RWPE2 (cell line): ENCODE measurements at regions not wholly inside any gene's neighbourhood (a gene's known extent, or its start where the extent isn't known, plus 50 kb on each side); places are given as distances from the start of the nearest gene placed in this dataset.

Experiments used
- ATAC-seq: fragments of 200-7000 bp; cut with Tn5 transposase; 3 replicates; pipeline ENCODE4 v1.9.1; 2021; ENCODE audit warnings: low read depth
- DNase-seq: peaks from one replicate; pipeline ENCODE4 v3.0.0-alpha.2; 2020; ENCODE audit warnings: low spot score
- H3K27ac ChIP-seq: fragments of 450-650 bp; 2 replicates; pipeline ENCODE4 v1.5.1; 2017; ENCODE audit warnings: mild to moderate bottlenecking; ENCODE audit not compliant: poor library complexity, severe bottlenecking
- H3K27me3 ChIP-seq: fragments of 250-450 bp; sonication (Bioruptor Pico); 2 replicates; pipeline ENCODE4 v1.5.1; 2021; ENCODE audit warnings: mild to moderate bottlenecking, moderate library complexity; ENCODE audit not compliant: insufficient read depth, poor library complexity, severe bottlenecking
- H3K36me3 ChIP-seq: fragments of 250-450 bp; sonication (Bioruptor Pico); 2 replicates; pipeline ENCODE4 v1.5.1; 2020; ENCODE audit warnings: low read depth, mild to moderate bottlenecking, moderate library complexity
- H3K4me1 ChIP-seq: fragments of 250-450 bp; sonication (Bioruptor Pico); 2 replicates; pipeline ENCODE4 v1.5.1; 2021; ENCODE audit warnings: mild to moderate bottlenecking, moderate library complexity; ENCODE audit not compliant: insufficient read depth, poor library complexity, severe bottlenecking
- H3K4me3 ChIP-seq: fragments of 250-450 bp; sonication (Bioruptor Pico); 2 replicates; pipeline ENCODE4 v1.5.1; 2021; ENCODE audit warnings: mild to moderate bottlenecking, moderate library complexity; ENCODE audit not compliant: severe bottlenecking
- H3K9me3 ChIP-seq: fragments of 250-450 bp; sonication (Bioruptor Pico); 2 replicates; pipeline ENCODE4 v1.5.1; 2021; ENCODE audit warnings: mild to moderate bottlenecking, moderate library complexity; ENCODE audit not compliant: severe bottlenecking
- TF ChIP-seq, protein P1 (sequence below): fragments of 450-650 bp; IDR thresholded peaks from one replicate; pipeline ENCODE4 v1.5.1; 2017; ENCODE audit warnings: mild to moderate bottlenecking, moderate library complexity; ENCODE audit not compliant: poor library complexity, severe bottlenecking

DNA sequence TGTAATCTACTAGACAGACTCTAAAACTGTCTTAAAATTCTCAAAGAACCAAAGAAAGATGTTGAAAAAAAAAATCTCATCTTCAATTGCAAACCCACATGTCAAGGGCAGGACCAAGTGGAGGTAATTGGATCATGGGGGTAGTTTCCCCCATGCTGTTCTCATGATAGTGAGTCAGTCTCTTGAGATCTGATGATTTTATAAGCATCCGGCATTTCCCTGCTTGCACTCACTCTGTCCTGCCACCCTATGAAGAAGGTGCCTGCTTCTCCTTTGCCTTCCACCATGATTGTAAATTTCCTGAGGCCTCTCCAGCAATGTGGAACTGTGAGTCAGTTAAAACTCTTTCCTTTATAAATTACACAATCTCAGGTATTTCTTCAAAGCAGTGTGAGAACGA lies 257.0 kb downstream of the HHIPL2 start:
- Histone ChIP-seq H3K36me3 (no peaks in the 10 kb centered on the region), H3K4me3 (no peak overlapping the region), H3K9me3 (no peaks in the 10 kb centered on the region), H3K27ac (no peak overlapping the region), H3K27me3 (no peaks in the 10 kb centered on the region), H3K4me1 (peaks cover 6% of the 10 kb centered on the region)
- DNase-seq (no peak), ATAC-seq (no peak)
- TF ChIP-seq, protein P1, sequence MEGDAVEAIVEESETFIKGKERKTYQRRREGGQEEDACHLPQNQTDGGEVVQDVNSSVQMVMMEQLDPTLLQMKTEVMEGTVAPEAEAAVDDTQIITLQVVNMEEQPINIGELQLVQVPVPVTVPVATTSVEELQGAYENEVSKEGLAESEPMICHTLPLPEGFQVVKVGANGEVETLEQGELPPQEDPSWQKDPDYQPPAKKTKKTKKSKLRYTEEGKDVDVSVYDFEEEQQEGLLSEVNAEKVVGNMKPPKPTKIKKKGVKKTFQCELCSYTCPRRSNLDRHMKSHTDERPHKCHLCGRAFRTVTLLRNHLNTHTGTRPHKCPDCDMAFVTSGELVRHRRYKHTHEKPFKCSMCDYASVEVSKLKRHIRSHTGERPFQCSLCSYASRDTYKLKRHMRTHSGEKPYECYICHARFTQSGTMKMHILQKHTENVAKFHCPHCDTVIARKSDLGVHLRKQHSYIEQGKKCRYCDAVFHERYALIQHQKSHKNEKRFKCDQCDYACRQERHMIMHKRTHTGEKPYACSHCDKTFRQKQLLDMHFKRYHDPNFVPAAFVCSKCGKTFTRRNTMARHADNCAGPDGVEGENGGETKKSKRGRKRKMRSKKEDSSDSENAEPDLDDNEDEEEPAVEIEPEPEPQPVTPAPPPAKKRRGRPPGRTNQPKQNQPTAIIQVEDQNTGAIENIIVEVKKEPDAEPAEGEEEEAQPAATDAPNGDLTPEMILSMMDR = no peak

GRCh38 chr1:222288053-222288452 lies 259.9 kb downstream of the HHIPL2 start:
- Histone ChIP-seq H3K36me3 (no peaks in the 10 kb centered on the region), H3K9me3 (no peaks in the 10 kb centered on the region), H3K4me1 (peaks cover 6% of the 10 kb centered on the region), H3K4me3 (no peak overlapping the region), H3K27me3 (no peaks in the 10 kb centered on the region), H3K27ac (no peak overlapping the region)
- peak; percentile 87 for ATAC-seq
- no peak for DNase-seq
- TF ChIP-seq, protein P1 = no peak

- Histone ChIP-seq H3K4me1 (peaks cover 6% of the 10 kb centered on the region), H3K9me3 (no peaks in the 10 kb centered on the region), H3K4me3 (no peak overlapping the region), H3K27ac (no peak overlapping the region), H3K27me3 (no peaks in the 10 kb centered on the region), H3K36me3 (no peaks in the 10 kb centered on the region)
- TF ChIP-seq, protein P1 = no peak
- no peak for ATAC-seq
- DNase-seq = no peak
Observed at GRCh38 chr1:222286011-222286410, 261.9 kb downstream of the HHIPL2 start.

GRCh38 chr1:222285526-222285925 lies 262.4 kb downstream of the HHIPL2 start:
- Histone ChIP-seq H3K4me3 (no peak overlapping the region), H3K27me3 (no peaks in the 10 kb centered on the region), H3K36me3 (no peaks in the 10 kb centered on the region), H3K9me3 (no peaks in the 10 kb centered on the region), H3K27ac (no peak overlapping the region), H3K4me1 (peaks cover 6% of the 10 kb centered on the region)
- TF ChIP-seq, protein P1 = no peak
- DNase-seq = no peak
- ATAC-seq = no peak

DNA sequence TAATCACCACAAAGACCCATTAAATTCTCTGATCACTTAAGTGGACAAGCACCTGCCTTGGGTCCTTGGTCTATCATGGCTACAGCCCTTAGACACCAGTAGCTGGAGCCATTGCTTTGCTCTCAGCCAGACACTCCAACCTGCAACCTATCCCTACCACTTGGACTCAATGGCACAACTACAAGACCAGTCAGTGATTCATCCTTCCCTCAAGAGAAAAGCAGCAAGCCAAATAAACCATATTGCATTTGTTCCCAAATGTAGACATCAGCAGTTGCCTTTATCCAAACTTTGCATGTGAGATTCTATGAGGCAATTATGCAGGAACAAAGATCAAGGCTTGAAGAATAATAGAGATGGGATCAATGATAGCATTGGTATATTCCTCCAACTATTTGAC lies 263.4 kb downstream of the HHIPL2 start:
- Histone ChIP-seq H3K27me3 (no peaks in the 10 kb centered on the region), H3K4me1 (peaks cover 6% of the 10 kb centered on the region), H3K4me3 (no peak overlapping the region), H3K36me3 (no peaks in the 10 kb centered on the region), H3K27ac (no peak overlapping the region), H3K9me3 (no peaks in the 10 kb centered on the region)
- no peak for DNase-seq
- TF ChIP-seq, protein P1 = no peak
- ATAC-seq = no peak
